ENCODE measurements at regions not wholly inside any gene's neighbourhood (a gene's known extent, or its start where the extent isn't known, plus 50 kb on each side); places are given as distances from the start of the nearest gene placed in this dataset.

GRCh38 chr14:84969501-84969900 lies 560.4 kb upstream of the FLRT2 start (continued):
- TF ChIP-seq PREB (CRISPR knock-in tag; IDR thresholded peaks at IDR 0.05; ENCODE audit: borderline replicate concordance): no peak
- no peak for TF ChIP-seq AR (CRISPR knock-in tag; IDR thresholded peaks at IDR 0.05)
- no peak for TF ChIP-seq ZNF138 (CRISPR knock-in tag; conservative IDR thresholded peaks at IDR 0.05)
- no peak for TF ChIP-seq NR3C1 (CRISPR knock-in tag; conservative IDR thresholded peaks at IDR 0.05; ENCODE audit: low read depth)
- TF ChIP-seq SP1 (CRISPR knock-in tag; conservative IDR thresholded peaks at IDR 0.05): no peak

- Mint-ChIP-seq H3K4me1 (peaks cover 11% of the 10 kb centered on the region), H3K36me3 (no peaks in the 10 kb centered on the region), H3K9me3 (no peaks in the 10 kb centered on the region), H3K27me3 (ENCODE audit: low read depth) (no peaks in the 10 kb centered on the region), H3K27ac (no peak overlapping the region), H3K4me3 (no peak overlapping the region)
- ChIA-PET POLR2A (no interaction called here), CTCF (interaction anchor here (0.6 kb wide), 1 partner anchor 118 kb away, joined by 4 read pairs; no protein-coding TSS in a partner anchor)
- DNase-seq (ENCODE audit: low spot score): no peak
- no peak for ATAC-seq
- TF ChIP-seq AFF4 (CRISPR knock-in tag; IDR thresholded peaks at IDR 0.05; ENCODE audit: borderline replicate concordance) (no peak), ZBTB21 (CRISPR knock-in tag; IDR thresholded peaks at IDR 0.05; ENCODE audit: borderline replicate concordance) (no peak), IRF2 (CRISPR knock-in tag; IDR thresholded peaks at IDR 0.05; ENCODE audit: borderline replicate concordance, low read depth) (no peak), USF2 (CRISPR knock-in tag; IDR thresholded peaks at IDR 0.05) (no peak), ETV6 (CRISPR knock-in tag; IDR thresholded peaks at IDR 0.05) (no peak), ZNF219 (CRISPR knock-in tag; IDR thresholded peaks at IDR 0.05; ENCODE audit: borderline replicate concordance) (no peak), SOX15 (CRISPR knock-in tag; IDR thresholded peaks at IDR 0.05) (no peak), E2F5 (CRISPR knock-in tag; IDR thresholded peaks at IDR 0.05) (no peak)
Measured at GRCh38 chr14:84975241-84975902, 554.6 kb upstream of the FLRT2 start.

GRCh38 chr14:84976805-84977204 lies 553.1 kb upstream of the FLRT2 start:
- Mint-ChIP-seq H3K9me3 (no peaks in the 10 kb centered on the region), H3K36me3 (no peaks in the 10 kb centered on the region), H3K27me3 (ENCODE audit: low read depth) (no peaks in the 10 kb centered on the region), H3K4me3 (no peak overlapping the region), H3K4me1 (peaks cover 11% of the 10 kb centered on the region), H3K27ac (no peak overlapping the region)
- TF ChIP-seq USF1 (CRISPR knock-in tag; IDR thresholded peaks at IDR 0.05) (peak; percentile 65), USF2 (CRISPR knock-in tag; IDR thresholded peaks at IDR 0.05) (peak; percentile 81), SP1 (CRISPR knock-in tag; conservative IDR thresholded peaks at IDR 0.05) (no peak), ZMAT4 (CRISPR knock-in tag; IDR thresholded peaks at IDR 0.05) (no peak)
- no peak for DNase-seq (ENCODE audit: low spot score)
- ATAC-seq: no peak
- ChIA-PET CTCF (no interaction called here), POLR2A (no interaction called here)

Measured in WTC11 (cell line).